Brain microvascular endothelial cell (primary cell): ENCODE measurements at regions not wholly inside any gene's neighbourhood (a gene's known extent, or its start where the extent isn't known, plus 50 kb on each side); places are given as distances from the start of the nearest gene placed in this dataset.

Source experiments
- DNase-seq: peaks from one replicate; pipeline ENCODE4 v3.0.0-alpha.2; 2020
- H3K27ac ChIP-seq: fragments of 250-450 bp; sonication (Bioruptor Pico); 2 replicates; pipeline ENCODE4 v1.5.1; 2020; ENCODE audit warnings: mild to moderate bottlenecking, moderate library complexity
- H3K27me3 ChIP-seq: fragments of 250-450 bp; sonication (Bioruptor Pico); replicated peaks from 2 replicates; pipeline ENCODE4 v1.5.1; 2020; ENCODE audit warnings: mild to moderate bottlenecking
- H3K36me3 ChIP-seq: fragments of 250-450 bp; sonication (Bioruptor Pico); replicated peaks from 2 replicates; pipeline ENCODE4 v1.5.1; 2020; ENCODE audit warnings: mild to moderate bottlenecking
- H3K4me3 ChIP-seq: 2 replicates; pipeline ENCODE4 v1.5.1; 2011; ENCODE audit warnings: low read depth, mild to moderate bottlenecking, control low read depth, low read length, moderate library complexity
- in situ Hi-C: cut with HindIII; loops from 2 replicates; pipeline ENCODE4 v1.10.0; 2017; ENCODE audit warnings: low sequenced_read_pairs, low pct_ligation_motif_present
- TF ChIP-seq, protein P1 (sequence below): IDR thresholded peaks from 2 replicates; pipeline ENCODE4 v1.5.1; 2011; ENCODE audit warnings: low read depth, mild to moderate bottlenecking, moderate library complexity, low read length, control low read depth, inconsistent platforms; ENCODE audit errors: missing control alignments

- no peak for DNase-seq
- in situ Hi-C loops, result no loop called here
- Histone ChIP-seq H3K27me3 (no peaks in the 10 kb centered on the region), H3K36me3 (no peaks in the 10 kb centered on the region), H3K4me3 (no peak overlapping the region), H3K27ac (no peak overlapping the region)
- TF ChIP-seq, protein P1, sequence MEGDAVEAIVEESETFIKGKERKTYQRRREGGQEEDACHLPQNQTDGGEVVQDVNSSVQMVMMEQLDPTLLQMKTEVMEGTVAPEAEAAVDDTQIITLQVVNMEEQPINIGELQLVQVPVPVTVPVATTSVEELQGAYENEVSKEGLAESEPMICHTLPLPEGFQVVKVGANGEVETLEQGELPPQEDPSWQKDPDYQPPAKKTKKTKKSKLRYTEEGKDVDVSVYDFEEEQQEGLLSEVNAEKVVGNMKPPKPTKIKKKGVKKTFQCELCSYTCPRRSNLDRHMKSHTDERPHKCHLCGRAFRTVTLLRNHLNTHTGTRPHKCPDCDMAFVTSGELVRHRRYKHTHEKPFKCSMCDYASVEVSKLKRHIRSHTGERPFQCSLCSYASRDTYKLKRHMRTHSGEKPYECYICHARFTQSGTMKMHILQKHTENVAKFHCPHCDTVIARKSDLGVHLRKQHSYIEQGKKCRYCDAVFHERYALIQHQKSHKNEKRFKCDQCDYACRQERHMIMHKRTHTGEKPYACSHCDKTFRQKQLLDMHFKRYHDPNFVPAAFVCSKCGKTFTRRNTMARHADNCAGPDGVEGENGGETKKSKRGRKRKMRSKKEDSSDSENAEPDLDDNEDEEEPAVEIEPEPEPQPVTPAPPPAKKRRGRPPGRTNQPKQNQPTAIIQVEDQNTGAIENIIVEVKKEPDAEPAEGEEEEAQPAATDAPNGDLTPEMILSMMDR, result no peak
These were observed 93.4 kb downstream of the RRAGC start for GRCh38 chr1:38766125-38766524.

DNA sequence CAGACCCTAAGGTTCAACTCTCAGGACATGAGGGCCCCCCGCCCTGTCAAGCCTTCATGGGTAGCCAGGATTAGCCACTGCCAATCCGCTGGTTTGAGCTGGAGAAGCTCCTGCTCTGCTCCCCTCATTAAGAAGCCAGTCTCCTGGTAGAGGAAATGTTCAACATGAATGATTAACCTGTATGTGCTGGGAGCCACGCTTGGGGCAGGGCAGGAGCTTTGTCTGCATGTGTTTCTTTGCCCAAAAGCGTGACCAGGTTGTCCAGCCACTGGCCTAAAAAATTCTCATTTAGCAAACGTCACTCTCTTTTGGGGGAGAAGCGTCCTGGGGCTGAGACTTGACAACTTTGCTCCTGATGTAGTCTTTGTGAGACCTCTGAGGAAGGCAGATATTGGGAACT, 96.5 kb downstream of the RRAGC start:
- TF ChIP-seq, protein P1, result no peak
- Histone ChIP-seq H3K36me3 (no peaks in the 10 kb centered on the region), H3K27ac (no peak overlapping the region), H3K4me3 (no peak overlapping the region), H3K27me3 (no peaks in the 10 kb centered on the region)
- no peak for DNase-seq
- in situ Hi-C loops, result no loop called here

DNA sequence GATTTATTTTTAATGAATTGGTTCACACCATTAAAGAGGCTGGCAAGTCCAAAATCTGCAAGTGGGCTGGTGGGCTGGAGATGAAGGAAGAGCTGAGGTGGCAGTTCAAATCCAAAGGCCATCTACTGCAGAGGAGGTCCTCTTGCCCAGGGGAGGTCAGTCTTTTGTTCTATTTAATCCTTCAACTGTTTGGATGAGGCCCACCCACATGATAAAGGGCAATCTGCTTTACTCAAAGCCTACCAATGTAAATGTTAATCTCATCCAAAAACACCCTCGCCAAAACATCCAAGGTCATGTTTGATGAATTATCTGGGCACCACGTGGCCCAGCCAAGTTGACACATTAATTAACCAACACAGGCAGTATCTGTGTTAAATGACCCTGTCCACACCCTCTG, 99.0 kb downstream of the RRAGC start:
- Histone ChIP-seq H3K27ac (no peak overlapping the region), H3K4me3 (no peak overlapping the region), H3K36me3 (no peaks in the 10 kb centered on the region), H3K27me3 (no peaks in the 10 kb centered on the region)
- in situ Hi-C loops, result no loop called here
- DNase-seq, result no peak
- TF ChIP-seq, protein P1, result no peak

- TF ChIP-seq, protein P1, result no peak
- no peaks in the 10 kb centered on the region for H3K27me3 ChIP-seq
- H3K4me3 ChIP-seq, result no peak overlapping the region
- H3K27ac ChIP-seq, result no peak overlapping the region
- no peak for DNase-seq
- no peaks in the 10 kb centered on the region for H3K36me3 ChIP-seq
- in situ Hi-C loops, result no loop called here
These were observed 100.8 kb downstream of the RRAGC start for GRCh38 chr1:38758820-38759219.

GRCh38 chr1:38746941-38747600, 112.5 kb downstream of the RRAGC start:
- in situ Hi-C loops, result no loop called here
- no peak for DNase-seq
- TF ChIP-seq, protein P1, result no peak
- no peak overlapping the region for H3K27ac ChIP-seq
- no peak overlapping the region for H3K4me3 ChIP-seq
- H3K36me3 ChIP-seq, result no peaks in the 10 kb centered on the region
- no peaks in the 10 kb centered on the region for H3K27me3 ChIP-seq

GRCh38 chr1:38746402-38746935, 113.1 kb downstream of the RRAGC start:
- H3K36me3 ChIP-seq, result no peaks in the 10 kb centered on the region
- DNase-seq, result no peak
- TF ChIP-seq, protein P1, result no peak
- H3K27ac ChIP-seq, result no peak overlapping the region
- H3K4me3 ChIP-seq, result no peak overlapping the region
- in situ Hi-C loops, result no loop called here
- H3K27me3 ChIP-seq, result no peaks in the 10 kb centered on the region
